GM21825 (cell line): ENCODE measurements at regions not wholly inside any gene's neighbourhood (a gene's known extent, or its start where the extent isn't known, plus 50 kb on each side); places are given as distances from the start of the nearest gene placed in this dataset.
A peak's percentile ranks its signal among the peaks of the same experiment; 100 is the strongest.

Experiments used
- ATAC-seq: cut with Tn5 transposase; IDR thresholded peaks from one replicate; pipeline ENCODE4 v1.9.1; 2021; ENCODE audit warnings: mild to moderate bottlenecking, moderate library complexity; ENCODE audit not compliant: unreplicated experiment

GRCh38 chr1:191634801-191635508, 523.3 kb upstream of the RGS18 start:
- ATAC-seq = no peak

- ATAC-seq = no peak
Observed at GRCh38 chr1:191636345-191636744, 521.9 kb upstream of the RGS18 start.

- no peak for ATAC-seq
Observed at GRCh38 chr1:191641420-191642260, 516.6 kb upstream of the RGS18 start.

- no peak for ATAC-seq
Observed at GRCh38 chr1:191643060-191643459, 515.2 kb upstream of the RGS18 start.

GRCh38 chr1:191648939-191649338, 509.3 kb upstream of the RGS18 start:
- no peak for ATAC-seq

- ATAC-seq = no peak
Observed at GRCh38 chr1:191662051-191662450, 496.2 kb upstream of the RGS18 start.

GRCh38 chr1:191662746-191663145, 495.5 kb upstream of the RGS18 start:
- ATAC-seq = no peak

GRCh38 chr1:191668525-191668924, 489.7 kb upstream of the RGS18 start:
- no peak for ATAC-seq

- no peak for ATAC-seq
Observed at GRCh38 chr1:191669629-191670028, 488.6 kb upstream of the RGS18 start.

GRCh38 chr1:191671236-191671635, 487.0 kb upstream of the RGS18 start:
- ATAC-seq = no peak

GRCh38 chr1:191674626-191675179, 483.6 kb upstream of the RGS18 start:
- ATAC-seq = no peak

GRCh38 chr1:191675856-191676783, 482.1 kb upstream of the RGS18 start:
- ATAC-seq = no peak

- ATAC-seq = no peak
Observed at GRCh38 chr1:191685669-191686068, 472.6 kb upstream of the RGS18 start.

GRCh38 chr1:191687721-191688120, 470.5 kb upstream of the RGS18 start:
- no peak for ATAC-seq

GRCh38 chr1:191690931-191691330, 467.3 kb upstream of the RGS18 start:
- ATAC-seq = no peak

GRCh38 chr1:191693797-191694196, 464.5 kb upstream of the RGS18 start:
- ATAC-seq = no peak

- ATAC-seq = peak; percentile 87
Observed at GRCh38 chr1:191695865-191696264, 462.4 kb upstream of the RGS18 start.

GRCh38 chr1:191696354-191696753, 461.9 kb upstream of the RGS18 start:
- no peak for ATAC-seq

- no peak for ATAC-seq
Observed at GRCh38 chr1:191697556-191697955, 460.7 kb upstream of the RGS18 start.

GRCh38 chr1:191698246-191698645, 460.0 kb upstream of the RGS18 start:
- ATAC-seq = no peak

- ATAC-seq = no peak
Observed at GRCh38 chr1:191699343-191699742, 458.9 kb upstream of the RGS18 start.
